ENCODE measurements at regions not wholly inside any gene's neighbourhood (a gene's known extent, or its start where the extent isn't known, plus 50 kb on each side); places are given as distances from the start of the nearest gene placed in this dataset.
A peak's percentile ranks its signal among the peaks of the same experiment; 100 is the strongest.
"Not testable (repeated sequence)": the region's sequence is repeated elsewhere in the genome, so short reads cannot be mapped to it uniquely, and the experiment has no call there.

DNA sequence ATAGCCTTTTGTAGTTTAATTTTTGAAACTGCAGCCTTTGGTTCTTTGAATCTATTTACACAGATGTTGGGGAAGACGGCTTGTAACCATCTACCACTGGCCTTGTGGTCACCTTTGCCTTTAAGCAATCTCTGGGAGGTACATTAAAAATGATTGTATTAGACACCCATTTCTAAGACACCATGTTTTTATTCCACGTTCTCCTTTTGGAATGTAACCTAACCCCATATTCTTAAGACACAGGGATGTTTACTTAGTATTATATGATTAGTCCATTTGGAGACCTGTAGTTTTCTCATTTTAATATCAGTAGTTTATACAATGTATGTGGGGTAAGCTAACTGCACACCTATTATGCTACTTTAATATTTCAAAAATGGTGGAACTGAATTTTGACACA, 175.1 kb upstream of the PLSCR5 start:
- FAIRE-seq (no peak), DNase-seq (ENCODE audit: low spot score) (no peak)

DNA sequence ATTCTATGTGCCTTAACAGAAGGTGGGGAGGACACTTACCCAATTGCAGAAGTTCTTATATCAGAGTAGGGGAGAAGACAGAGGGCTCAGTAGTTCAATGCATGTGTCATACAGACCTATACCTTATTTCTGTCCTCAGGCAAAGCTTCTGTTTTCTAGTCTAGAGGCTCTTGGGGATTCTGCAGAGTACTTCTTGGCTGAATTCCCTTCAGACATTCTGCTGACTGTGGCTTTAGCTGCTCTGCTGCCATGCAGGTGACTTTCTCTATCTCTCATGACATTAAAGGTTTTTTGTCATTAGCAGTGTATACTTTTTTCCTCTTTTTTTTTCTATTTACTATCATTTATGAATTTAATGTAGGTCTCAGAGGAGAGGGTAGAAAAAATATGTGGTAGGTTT, 172.8 kb upstream of the PLSCR5 start:
- no peak for FAIRE-seq
- no peak for DNase-seq (ENCODE audit: low spot score)

DNA sequence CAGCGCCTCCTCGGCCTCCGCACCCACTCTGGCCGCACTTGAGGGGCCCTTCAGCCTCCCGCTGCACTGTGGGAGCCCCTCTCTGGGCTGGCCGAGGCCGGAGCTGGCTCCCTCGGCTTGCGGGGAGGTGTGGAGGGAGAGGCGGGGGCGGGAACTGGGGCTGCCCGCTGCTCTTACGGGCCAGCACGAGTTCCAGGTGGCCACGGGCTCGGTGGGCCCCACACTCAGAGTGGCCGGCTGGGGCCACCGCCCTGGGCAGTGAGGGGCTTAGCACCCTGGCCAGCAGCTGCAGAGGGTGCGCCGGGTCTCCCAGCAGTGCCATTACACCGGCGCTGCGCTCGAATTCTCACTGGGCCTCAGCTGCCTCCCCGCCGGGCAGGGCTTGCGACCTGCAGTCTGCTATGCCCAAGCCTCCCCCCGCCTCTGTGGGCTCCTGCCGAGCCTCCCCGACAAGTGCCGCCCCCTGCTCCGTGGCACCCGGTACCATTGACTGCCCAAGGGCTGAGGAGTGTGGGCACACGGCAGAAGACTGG, 167.1 kb upstream of the PLSCR5 start:
- no peak for FAIRE-seq
- no peak for DNase-seq (ENCODE audit: low spot score)

DNA sequence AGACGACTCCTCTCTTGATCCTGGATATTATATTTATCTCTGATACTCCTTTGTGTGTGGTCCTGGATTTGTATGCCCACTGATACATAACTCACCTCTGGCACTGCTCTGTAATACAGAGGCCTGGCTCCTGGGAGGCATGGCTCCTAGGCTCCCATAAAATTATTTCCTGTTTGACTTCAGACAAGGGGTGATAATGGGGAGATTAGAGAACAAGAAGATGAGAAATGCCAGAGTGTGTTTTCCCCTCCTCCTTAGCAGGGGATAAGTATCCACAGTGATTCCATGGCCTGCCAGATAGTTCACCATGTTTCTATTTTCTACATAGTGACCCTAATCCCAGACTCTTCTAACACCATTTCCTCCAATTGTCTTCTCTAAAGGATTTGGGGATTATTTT, 165.7 kb upstream of the PLSCR5 start:
- no peak for FAIRE-seq
- DNase-seq (ENCODE audit: low spot score) = no peak

- no peak for FAIRE-seq
- DNase-seq (ENCODE audit: low spot score) = no peak
Measured at GRCh38 chr3:146770301-146770700, 165.2 kb upstream of the PLSCR5 start.

GRCh38 chr3:146757759-146758158, 152.6 kb upstream of the PLSCR5 start:
- FAIRE-seq = no peak

GRCh38 chr3:146750196-146750595, 145.1 kb upstream of the PLSCR5 start:
- DNase-seq (ENCODE audit: low spot score) (no peak), FAIRE-seq (no peak)

More at GRCh38 chr3:146757759-146758158, 152.6 kb upstream of the PLSCR5 start:
- DNase-seq (ENCODE audit: low spot score) = no peak

DNA sequence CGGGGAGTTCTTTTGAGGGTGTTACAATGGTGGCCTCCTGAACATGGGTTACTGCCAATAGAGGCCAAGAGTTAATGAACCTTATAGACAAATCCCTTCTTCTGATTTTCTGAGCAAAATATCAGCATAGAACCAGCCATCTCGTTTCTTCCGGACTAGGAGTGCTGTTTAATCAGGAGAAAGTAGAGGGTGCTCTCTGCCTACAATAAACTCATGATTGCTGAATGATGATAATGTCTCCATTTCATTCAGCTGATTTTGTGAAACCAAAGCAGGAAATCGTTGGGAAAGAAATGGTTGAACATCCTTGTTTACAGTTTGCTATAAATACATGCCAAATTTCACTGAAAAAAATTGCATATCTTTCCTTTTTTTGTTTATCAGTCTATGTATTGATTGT, 142.8 kb upstream of the PLSCR5 start:
- peak; percentile 1 for DNase-seq (ENCODE audit: low spot score)
- no peak for FAIRE-seq

DNA sequence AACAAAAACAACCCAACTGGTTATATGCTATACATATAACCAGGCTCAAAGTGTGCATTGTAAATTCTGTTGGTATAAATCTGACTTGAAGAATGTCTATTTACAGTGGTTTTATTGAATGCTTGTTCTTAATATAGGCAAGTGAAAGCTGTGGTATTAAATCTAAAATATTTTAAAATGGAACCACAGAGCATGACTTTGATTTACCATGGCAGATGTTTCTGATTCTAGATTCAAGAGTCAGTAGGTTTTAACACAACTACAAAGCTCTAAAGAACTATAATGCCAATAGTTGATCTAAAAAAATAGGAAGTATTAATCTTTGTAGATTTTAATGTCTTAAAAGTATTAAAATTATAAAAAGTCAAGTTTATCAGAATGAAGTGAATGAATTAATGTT, 141.9 kb upstream of the PLSCR5 start:
- DNase-seq (ENCODE audit: low spot score) (no peak), FAIRE-seq (no peak)

DNA sequence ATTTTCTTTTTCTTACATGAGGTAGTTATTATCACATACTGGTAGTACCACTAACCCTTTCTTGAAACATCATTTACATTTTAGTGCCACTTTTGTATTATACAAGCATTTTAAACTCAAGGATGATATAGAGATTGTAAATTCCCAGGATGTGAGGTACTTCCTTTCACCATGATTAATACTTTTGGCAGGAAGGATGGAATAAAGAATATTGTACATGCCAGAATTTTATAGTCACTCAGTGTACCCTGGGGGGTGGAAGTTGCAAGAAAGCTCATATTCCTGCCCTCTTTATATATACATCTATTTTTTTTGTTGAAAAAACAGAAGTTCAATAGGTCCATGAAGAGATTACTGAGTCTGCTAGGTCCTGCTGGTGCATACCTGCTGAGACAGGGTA, 141.0 kb upstream of the PLSCR5 start:
- FAIRE-seq = no peak

DNA sequence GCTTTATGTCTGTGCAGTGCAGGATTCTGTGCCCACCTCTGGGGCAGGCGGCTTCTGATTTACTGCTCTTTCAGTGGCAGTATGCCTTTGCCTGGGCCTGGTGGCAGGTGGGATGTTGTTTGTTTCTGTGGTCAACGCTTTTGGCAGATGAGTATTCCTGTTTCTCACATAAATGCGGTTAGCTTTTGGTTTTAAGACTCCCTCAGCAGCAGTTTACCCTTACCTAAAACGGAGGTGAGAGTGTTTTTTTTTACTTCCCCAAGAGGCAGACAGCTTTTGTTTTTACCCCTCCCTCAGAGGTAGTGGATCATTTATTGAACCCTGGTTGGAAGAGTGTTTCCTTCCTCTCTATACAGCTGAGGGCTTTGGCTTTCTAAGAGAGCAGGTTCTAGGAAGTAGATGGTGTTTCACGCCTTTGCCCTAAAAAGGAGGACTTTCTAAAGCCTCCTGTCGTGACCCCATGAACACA, 134.1 kb upstream of the PLSCR5 start:
- no peak for DNase-seq (ENCODE audit: low spot score)
- no peak for FAIRE-seq

More for the DNA sequence above, 141.0 kb upstream of the PLSCR5 start:
- DNase-seq (ENCODE audit: low spot score) = no peak

DNA sequence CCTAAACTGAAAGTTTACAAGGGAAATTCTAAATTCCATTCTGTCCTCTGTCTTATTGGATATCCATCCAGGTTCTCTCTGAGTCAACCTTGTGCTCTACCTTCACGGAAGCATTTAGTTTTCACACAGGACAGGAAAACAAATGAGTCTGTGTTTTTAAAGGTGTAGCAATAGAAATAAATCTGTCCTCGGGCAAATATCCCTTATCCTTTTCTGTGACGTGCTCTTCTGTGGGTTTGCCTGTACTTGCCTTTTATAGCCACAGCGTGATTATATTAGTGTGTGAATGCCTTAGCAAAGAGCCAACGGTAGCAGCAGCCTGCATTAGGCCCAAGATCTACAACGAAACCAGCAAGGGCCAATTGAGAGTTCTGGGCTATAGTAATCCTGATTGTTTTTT, 127.2 kb upstream of the PLSCR5 start:
- FAIRE-seq (no peak), DNase-seq (ENCODE audit: low spot score) (no peak)

GRCh38 chr3:146715170-146715569, 110.0 kb upstream of the PLSCR5 start:
- DNase-seq (ENCODE audit: low spot score) (no peak), FAIRE-seq (no peak)

DNA sequence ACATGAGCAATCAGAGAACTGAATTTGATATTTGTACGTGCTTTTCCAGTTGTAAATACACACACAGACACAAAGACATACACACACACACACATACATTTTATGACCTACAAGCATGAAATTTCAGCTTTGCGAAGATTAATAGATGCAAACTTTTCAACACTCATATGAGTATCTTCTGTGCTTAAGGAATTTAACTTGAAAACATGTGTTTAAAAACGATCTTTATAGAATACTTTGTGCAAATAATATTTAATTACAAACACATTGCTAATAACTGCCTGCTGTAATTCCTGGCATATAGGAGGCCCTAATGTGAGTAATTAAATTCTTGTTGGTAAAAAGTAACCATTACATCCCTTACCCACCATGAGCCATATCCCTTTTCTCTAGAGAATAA, 107.7 kb upstream of the PLSCR5 start:
- DNase-seq (ENCODE audit: low spot score) = no peak
- no peak for FAIRE-seq

DNA sequence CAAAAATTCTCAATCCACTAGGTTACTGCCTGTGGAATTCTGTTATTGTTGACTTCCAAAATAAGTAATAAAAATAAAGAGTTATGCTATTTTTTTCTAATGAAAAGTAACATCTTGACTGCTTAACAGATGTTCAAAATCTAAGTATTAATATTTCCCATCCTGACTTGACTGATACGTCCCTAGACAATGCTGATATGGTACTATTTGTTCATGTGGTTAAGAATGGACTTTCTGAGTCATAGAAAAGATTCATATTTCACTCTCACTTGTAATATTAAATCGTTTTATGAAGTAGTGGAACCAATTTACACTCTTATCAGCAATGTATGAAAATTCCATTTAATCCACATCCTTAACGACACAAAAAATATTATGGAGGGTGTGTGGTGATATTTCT, 104.8 kb upstream of the PLSCR5 start:
- DNase-seq (ENCODE audit: low spot score) (no peak), FAIRE-seq (no peak)

- no peak for FAIRE-seq
- DNase-seq (ENCODE audit: low spot score) = no peak
Measured at GRCh38 chr3:146705225-146705624, 100.1 kb upstream of the PLSCR5 start.

- FAIRE-seq = no peak
Measured at GRCh38 chr3:146702237-146702636, 97.1 kb upstream of the PLSCR5 start.

DNA sequence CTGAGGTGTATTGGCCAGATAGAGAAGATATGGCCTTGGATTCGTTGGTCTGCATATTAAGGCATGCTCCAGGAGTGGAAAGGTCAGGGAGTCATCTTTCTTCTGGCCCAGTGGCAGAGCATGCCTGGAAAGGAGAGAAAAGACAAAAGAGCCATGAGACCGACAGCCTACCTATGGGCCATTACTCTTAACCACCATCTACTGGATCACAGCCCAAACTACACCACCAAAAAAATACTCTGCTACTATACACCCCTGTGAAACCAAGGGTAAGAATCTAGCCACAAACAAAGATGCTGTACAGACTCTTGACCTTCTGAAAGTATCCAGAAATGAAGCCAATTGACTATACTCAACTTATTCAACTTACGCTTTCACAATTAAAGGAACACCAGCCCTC, 96.1 kb upstream of the PLSCR5 start:
- no peak for FAIRE-seq
- no peak for DNase-seq (ENCODE audit: low spot score)

More at GRCh38 chr3:146702237-146702636, 97.1 kb upstream of the PLSCR5 start:
- DNase-seq (ENCODE audit: low spot score) = no peak

DNA sequence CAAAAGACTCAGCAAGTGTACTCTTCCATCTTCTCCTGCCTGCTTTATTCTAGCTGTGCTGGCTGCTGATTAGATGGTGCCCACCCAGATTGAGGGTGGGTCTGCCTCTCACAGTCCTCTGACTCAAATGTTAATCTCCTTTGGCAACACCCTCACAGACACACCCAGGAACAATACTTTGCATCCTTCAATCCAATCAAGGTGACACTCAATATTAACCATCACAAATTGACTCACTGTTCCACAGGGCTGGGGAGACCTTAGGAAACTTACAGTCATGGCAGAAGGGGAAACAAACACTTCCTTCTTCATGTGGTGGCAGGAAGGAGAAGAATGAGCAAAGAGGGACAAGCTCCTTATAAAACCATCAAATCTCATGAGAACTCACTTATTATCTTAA, 94.9 kb upstream of the PLSCR5 start:
- DNase-seq (ENCODE audit: low spot score); FAIRE-seq: not testable (repeated sequence)

GRCh38 chr3:146692254-146692653, 87.1 kb upstream of the PLSCR5 start:
- DNase-seq (ENCODE audit: low spot score) (no peak), FAIRE-seq (no peak)

DNA sequence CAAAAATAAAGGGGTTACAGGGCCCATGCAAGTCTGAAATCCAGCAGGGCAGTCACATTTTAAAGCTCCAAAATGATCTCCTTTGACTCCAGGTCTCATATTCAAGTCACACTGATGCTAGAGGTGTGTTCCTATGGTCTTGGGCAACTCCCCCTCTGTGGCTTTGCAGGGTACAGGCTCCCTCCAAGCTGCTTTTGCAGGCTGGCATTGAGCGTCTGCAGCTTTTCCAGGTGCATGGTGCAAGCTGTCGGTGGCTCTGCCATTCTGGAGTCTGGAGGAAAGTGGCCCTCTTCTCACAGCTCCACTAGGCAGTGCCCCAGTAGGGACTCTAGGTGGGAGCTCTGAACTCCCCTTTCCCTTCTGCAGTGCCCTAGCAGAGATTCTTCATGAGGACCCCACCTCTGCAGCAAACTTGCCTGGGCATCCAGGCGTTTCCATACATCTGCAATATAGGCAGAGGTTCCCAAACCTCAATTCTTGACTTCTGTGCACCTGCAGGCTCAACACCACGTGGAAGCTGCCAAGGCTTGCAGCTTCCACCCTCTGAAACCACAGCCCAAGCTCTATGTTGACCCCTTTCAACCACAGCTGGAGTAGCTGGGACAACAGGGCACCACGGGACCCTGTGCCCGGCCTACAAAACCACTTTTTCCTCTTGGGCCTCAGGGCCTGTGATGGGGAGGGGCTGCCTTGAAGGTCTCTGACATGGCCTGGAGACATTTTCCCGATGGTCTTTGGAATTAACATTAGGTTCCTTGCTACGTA, 80.1 kb upstream of the PLSCR5 start:
- no peak for DNase-seq (ENCODE audit: low spot score)
- no peak for FAIRE-seq

DNA sequence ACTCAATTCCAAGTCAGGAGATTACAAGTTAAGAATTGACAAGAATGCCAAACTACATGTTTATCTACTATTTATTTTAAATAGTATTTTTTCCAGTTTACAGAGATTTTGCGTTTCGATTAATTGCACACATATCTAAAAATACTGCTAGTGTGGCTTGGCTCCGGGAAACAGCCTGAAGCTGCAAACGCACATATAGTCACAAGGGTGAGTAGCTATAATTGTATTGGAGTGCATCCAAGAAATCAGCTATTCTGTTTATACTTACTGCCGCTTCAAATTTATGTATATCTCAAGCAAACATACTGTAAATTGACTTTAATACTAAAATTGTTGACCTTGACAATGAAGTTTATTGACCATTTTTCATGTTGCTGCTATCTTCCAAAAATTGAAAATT, 77.0 kb upstream of the PLSCR5 start:
- DNase-seq (ENCODE audit: low spot score) = no peak
- no peak for FAIRE-seq

DNA sequence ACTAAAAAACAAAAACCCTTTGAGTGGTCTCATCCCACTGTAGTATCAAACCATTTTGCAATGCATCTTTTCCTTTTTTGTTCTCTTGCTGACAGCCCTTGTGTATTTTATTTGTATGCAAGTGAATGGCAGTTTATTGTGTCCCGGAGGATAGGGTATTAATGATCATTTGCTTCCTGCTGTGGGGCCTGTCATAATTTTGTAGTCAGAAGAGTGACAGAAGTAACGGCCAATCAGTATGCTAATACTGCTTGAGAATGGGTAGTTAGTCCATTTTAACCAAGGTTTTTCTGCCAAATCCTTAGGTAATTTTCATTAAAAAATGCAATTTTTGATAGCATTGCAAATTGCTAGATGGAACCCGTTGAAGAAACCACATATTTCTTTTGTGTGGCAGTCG, 75.5 kb upstream of the PLSCR5 start:
- FAIRE-seq = no peak

More for the DNA sequence above, 75.5 kb upstream of the PLSCR5 start:
- no peak for DNase-seq (ENCODE audit: low spot score)
